Skeletal muscle tissue (tissue), 3 donors: ENCODE measurements at regions not wholly inside any gene's neighbourhood (a gene's known extent, or its start where the extent isn't known, plus 50 kb on each side); places are given as distances from the start of the nearest gene placed in this dataset.

Experiments used
- H3K27ac ChIP-seq: one replicate; pipeline ENCODE4 v1.7.0; 2013; ENCODE audit warnings: mild to moderate bottlenecking, low read depth, low read length, inconsistent platforms
- H3K27me3 ChIP-seq, 3 donors: one replicate each; pipeline ENCODE4 v1.7.0; 2013; ENCODE audit warnings: low read length in 3 of 3; ENCODE audit not compliant: control insufficient read depth in 3 of 3, insufficient read depth in 3 of 3
- H3K36me3 ChIP-seq, 3 donors: one replicate each; pipeline ENCODE4 v1.7.0; 2013; ENCODE audit warnings: low read length in 3 of 3; ENCODE audit not compliant: control insufficient read depth in 3 of 3, insufficient read depth in 3 of 3
- H3K4me1 ChIP-seq, 3 donors: one replicate each; pipeline ENCODE4 v1.7.0; 2013; ENCODE audit warnings: low read length in 3 of 3, mild to moderate bottlenecking in 3 of 3; ENCODE audit not compliant: control insufficient read depth in 3 of 3, insufficient read depth in 3 of 3
- H3K4me3 ChIP-seq, 3 donors: one replicate each; pipeline ENCODE4 v1.7.0; 2013; ENCODE audit warnings: low read length in 3 of 3
- H3K9ac ChIP-seq, 3 donors: one replicate each; pipeline ENCODE4 v1.7.0; 2013; ENCODE audit warnings: low read length in 3 of 3, mild to moderate bottlenecking in 3 of 3, moderate library complexity in 2 of 3, low read depth in 1 of 3
- H3K9me3 ChIP-seq, 3 donors: one replicate each; pipeline ENCODE4 v1.7.0; 2013; ENCODE audit warnings: low read length in 3 of 3; ENCODE audit not compliant: control insufficient read depth in 3 of 3
- donor health status: Osteomylitis.

DNA sequence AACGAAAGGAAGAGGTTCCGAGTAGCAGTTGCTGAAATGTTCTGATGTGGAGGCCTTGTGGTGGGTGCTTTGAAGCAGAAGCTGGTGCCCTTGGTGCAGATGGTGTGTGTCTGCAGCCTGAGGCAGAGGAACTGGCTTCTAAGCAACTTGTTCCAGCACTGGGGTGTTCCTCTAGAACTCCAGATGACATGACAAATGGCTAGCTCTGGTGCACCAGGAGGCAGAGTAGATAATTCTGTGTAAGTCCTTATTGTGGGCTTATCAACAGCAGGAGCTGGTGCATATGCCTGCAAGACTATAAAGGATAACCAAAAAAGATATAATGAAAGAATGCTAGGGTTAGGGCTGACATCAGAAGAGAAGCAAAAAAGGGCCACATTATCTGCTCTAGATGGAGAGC is 76.5 kb downstream of the ARL5B start:
- no peaks in the 10 kb centered on the region for H3K27me3 ChIP-seq
- H3K9ac ChIP-seq = no peak overlapping the region
- no peaks in the 10 kb centered on the region for H3K36me3 ChIP-seq
- H3K4me1 ChIP-seq = no peaks in the 10 kb centered on the region
- no peak overlapping the region for H3K27ac ChIP-seq
- H3K4me3 ChIP-seq = no peak overlapping the region
- no peaks in the 10 kb centered on the region for H3K9me3 ChIP-seq

DNA sequence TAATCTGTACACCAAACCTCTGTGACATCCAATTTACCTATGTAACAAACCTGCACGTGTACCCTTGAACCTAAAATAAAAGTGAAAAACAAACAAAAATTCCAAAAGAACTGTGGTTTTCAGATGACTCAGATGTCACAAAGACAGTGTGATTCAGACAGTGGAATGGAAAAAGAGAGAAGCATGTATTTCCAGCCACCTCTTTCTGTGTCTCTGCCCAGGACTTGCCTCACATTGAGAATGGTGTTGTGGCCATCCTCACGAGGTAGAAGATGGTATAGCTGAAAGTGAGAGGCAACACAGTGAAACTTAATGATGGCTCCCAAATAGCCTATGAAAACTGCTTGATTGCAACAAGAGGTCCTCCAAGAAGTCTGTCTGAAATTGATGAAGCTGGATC is 78.0 kb downstream of the ARL5B start:
- H3K36me3 ChIP-seq = no peaks in the 10 kb centered on the region
- H3K27me3 ChIP-seq = no peaks in the 10 kb centered on the region
- no peak overlapping the region for H3K9ac ChIP-seq
- H3K27ac ChIP-seq = no peak overlapping the region
- H3K9me3 ChIP-seq = peaks cover 0 to 3% (median 0%) of the 10 kb centered on the region in 3 donors
- no peaks in the 10 kb centered on the region for H3K4me1 ChIP-seq
- no peak overlapping the region for H3K4me3 ChIP-seq

GRCh38 chr10:18737841-18738240 is 78.6 kb downstream of the ARL5B start:
- Histone ChIP-seq H3K9me3 (peaks cover 0 to 3% (median 0%) of the 10 kb centered on the region in 3 donors), H3K9ac (no peak overlapping the region), H3K27me3 (no peaks in the 10 kb centered on the region)

DNA sequence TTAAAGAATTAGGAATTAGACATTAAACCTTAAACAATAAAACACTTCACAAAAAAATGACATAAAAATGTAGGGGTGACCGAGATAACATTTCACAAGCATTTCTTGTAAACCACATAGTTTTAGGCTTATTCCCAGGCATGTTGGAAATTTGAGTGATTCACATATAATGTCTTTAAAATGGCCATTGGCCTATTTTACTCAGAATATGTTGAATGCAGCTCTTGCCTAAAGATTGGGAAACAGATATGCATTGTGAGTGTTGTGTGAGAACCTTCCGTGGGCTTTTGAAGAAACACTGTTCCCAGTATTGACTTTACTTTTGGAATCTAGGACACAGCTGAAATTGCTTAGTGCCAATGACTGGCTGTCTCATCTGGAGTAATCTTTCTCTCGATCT is 79.6 kb downstream of the ARL5B start:
- Histone ChIP-seq H3K9me3 (peaks cover 0 to 3% (median 0%) of the 10 kb centered on the region in 3 donors), H3K36me3 (no peaks in the 10 kb centered on the region), H3K27me3 (no peaks in the 10 kb centered on the region), H3K4me3 (no peak overlapping the region), H3K9ac (no peak overlapping the region), H3K27ac (no peak overlapping the region), H3K4me1 (no peaks in the 10 kb centered on the region)

More at GRCh38 chr10:18737841-18738240, 78.6 kb downstream of the ARL5B start:
- Histone ChIP-seq H3K4me1 (no peaks in the 10 kb centered on the region), H3K4me3 (no peak overlapping the region), H3K27ac (no peak overlapping the region), H3K36me3 (no peaks in the 10 kb centered on the region)

DNA sequence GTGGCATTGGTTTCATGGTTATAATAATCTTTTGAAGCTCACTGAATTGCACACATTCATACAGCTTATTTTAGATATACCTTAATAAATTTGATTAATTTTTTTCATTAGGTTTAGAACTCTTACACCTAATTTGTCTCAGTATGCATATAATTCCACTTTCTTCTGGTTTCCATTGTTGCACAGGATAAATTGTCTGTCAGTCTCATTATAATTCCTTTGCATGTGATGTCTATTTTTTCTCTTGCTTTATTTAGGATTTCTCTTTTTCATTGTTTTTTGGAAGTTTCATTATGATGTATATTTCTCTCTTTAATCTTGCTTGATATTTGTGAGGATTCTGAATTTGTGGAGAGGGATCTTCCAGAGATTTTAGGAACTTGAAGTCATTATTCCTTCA is 84.7 kb downstream of the ARL5B start:
- Histone ChIP-seq H3K9me3 (peaks cover 0 to 3% (median 0%) of the 10 kb centered on the region in 3 donors), H3K4me3 (no peak overlapping the region), H3K36me3 (no peaks in the 10 kb centered on the region), H3K9ac (no peak overlapping the region), H3K27ac (no peak overlapping the region), H3K27me3 (no peaks in the 10 kb centered on the region), H3K4me1 (no peaks in the 10 kb centered on the region)

- no peak overlapping the region for H3K27ac ChIP-seq
- no peak overlapping the region for H3K9ac ChIP-seq
- no peaks in the 10 kb centered on the region for H3K4me1 ChIP-seq
- no peaks in the 10 kb centered on the region for H3K9me3 ChIP-seq
- H3K4me3 ChIP-seq = no peak overlapping the region
- no peaks in the 10 kb centered on the region for H3K36me3 ChIP-seq
- no peaks in the 10 kb centered on the region for H3K27me3 ChIP-seq
Observed at GRCh38 chr10:18753312-18753895, 94.2 kb downstream of the ARL5B start.

GRCh38 chr10:18759575-18759974 is 100.3 kb downstream of the ARL5B start:
- Histone ChIP-seq H3K27ac (no peak overlapping the region), H3K4me1 (no peaks in the 10 kb centered on the region), H3K9ac (no peak overlapping the region), H3K4me3 (no peak overlapping the region), H3K9me3 (no peaks in the 10 kb centered on the region), H3K36me3 (no peaks in the 10 kb centered on the region), H3K27me3 (no peaks in the 10 kb centered on the region)

DNA sequence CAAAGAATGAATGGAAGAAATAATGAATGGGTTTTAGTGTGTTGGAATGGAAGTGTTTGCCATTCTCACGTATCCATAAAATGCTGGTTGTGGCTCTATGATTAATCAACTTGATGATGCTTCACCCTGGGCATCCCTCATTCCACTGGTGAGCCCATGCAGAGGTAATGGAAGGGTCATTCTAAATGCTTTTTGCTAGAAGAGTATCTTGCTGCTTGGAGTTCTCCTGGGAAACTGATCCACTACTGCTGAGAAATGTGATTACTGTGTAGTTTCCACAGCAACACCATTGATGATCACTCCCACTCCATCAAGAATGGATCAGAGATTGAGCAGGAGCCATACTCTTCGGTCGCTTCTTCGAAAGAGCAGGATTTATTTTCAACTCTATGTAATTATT is 101.6 kb downstream of the ARL5B start:
- Histone ChIP-seq H3K4me1 (no peaks in the 10 kb centered on the region), H3K9me3 (no peaks in the 10 kb centered on the region), H3K9ac (no peak overlapping the region), H3K4me3 (no peak overlapping the region), H3K27ac (no peak overlapping the region), H3K27me3 (no peaks in the 10 kb centered on the region), H3K36me3 (no peaks in the 10 kb centered on the region)

- Histone ChIP-seq H3K27ac (no peak overlapping the region), H3K27me3 (no peaks in the 10 kb centered on the region), H3K4me1 (no peaks in the 10 kb centered on the region), H3K36me3 (no peaks in the 10 kb centered on the region), H3K9me3 (no peaks in the 10 kb centered on the region), H3K4me3 (no peak overlapping the region), H3K9ac (no peak overlapping the region)
Observed at GRCh38 chr10:18767981-18768380, 108.8 kb downstream of the ARL5B start.

DNA sequence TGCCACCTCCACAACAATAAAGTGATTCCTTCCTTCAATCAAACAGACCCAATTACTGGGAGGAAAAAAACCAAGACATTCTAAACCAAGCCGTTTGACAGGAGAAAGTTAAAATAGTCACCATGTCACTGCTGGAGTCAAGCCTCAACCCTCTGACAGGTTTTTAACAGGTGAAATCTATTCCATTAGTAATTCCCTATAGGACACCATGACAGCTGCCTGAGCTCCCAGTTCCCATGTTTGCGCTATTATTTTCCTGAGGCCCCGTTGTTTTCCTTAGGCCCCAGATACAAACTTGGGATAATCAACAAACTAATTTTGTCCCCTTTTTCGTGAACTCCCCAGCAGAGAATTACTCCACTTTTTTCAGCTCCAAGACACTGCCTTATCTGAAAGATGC is 113.9 kb downstream of the ARL5B start:
- no peaks in the 10 kb centered on the region for H3K27me3 ChIP-seq
- H3K4me1 ChIP-seq = no peaks in the 10 kb centered on the region
- no peak overlapping the region for H3K4me3 ChIP-seq
- no peaks in the 10 kb centered on the region for H3K36me3 ChIP-seq
- H3K9me3 ChIP-seq = no peaks in the 10 kb centered on the region
- H3K27ac ChIP-seq = no peak overlapping the region
- H3K9ac ChIP-seq = no peak overlapping the region
